Left lung (tissue), 4 donors: ENCODE measurements at regions not wholly inside any gene's neighbourhood (a gene's known extent, or its start where the extent isn't known, plus 50 kb on each side); places are given as distances from the start of the nearest gene placed in this dataset.

Experiments used
- ATAC-seq: fragments of 200-7000 bp; cut with Tn5 transposase; one replicate; pipeline ENCODE4 v1.9.1; 2020; ENCODE audit warnings: moderate library complexity
- DNase-seq, 4 donors: peaks; one replicate each; pipeline ENCODE4 v3.0.0-alpha.2; 2013 to 2020
- H3K27ac ChIP-seq, 2 donors: fragments of 200-600 bp; sonication (generic) in 1 of 2; one replicate each; pipeline versions ENCODE4 v1.5.0 to v1.8.0; 2020 to 2021
- H3K27me3 ChIP-seq, 2 donors: fragments of 200-600 bp; sonication (generic) in 1 of 2; one replicate each; pipeline versions ENCODE4 v1.5.0 to v1.8.0; 2020 to 2021
- H3K36me3 ChIP-seq, 2 donors: fragments of 200-600 bp; sonication (generic) in 1 of 2; one replicate each; pipeline versions ENCODE4 v1.5.0 to v1.8.0; 2020 to 2021
- H3K4me1 ChIP-seq, 2 donors: fragments of 200-600 bp; one replicate each; pipeline ENCODE4 v1.8.0; 2021
- H3K4me3 ChIP-seq, 2 donors: fragments of 200-600 bp; sonication (generic) in 1 of 2; one replicate each; pipeline versions ENCODE4 v1.5.0 to v1.8.0; 2020 to 2021; ENCODE audit warnings: mild to moderate bottlenecking in 1 of 2
- H3K9me3 ChIP-seq, 2 donors: fragments of 200-600 bp; sonication (generic) in 1 of 2; one replicate each; pipeline versions ENCODE4 v1.5.0 to v1.8.0; 2020 to 2021
- CTCF ChIP-seq, 2 donors: fragments of 200-600 bp; sonication (generic) in 1 of 2; IDR thresholded peaks; one replicate each; pipeline versions ENCODE4 v1.5.0 to v1.8.0; 2021; ENCODE audit warnings: antibody characterized with exemption in 2 of 2
- intact Hi-C, 2 donors: fragments of 100-400 bp; cut with DNase I; formaldehyde crosslinking; loops; one replicate each; pipeline versions ENCODE4 v1.11.2 to v1.14.2; 2022
- donor health status: DM: no; HTN: yes; CAD: no.
- donor health status: DM: no; HTN: no; CAD: no.

- no peaks in the 10 kb centered on the region for H3K4me1 ChIP-seq
- H3K9me3 ChIP-seq: no peaks in the 10 kb centered on the region
- H3K27me3 ChIP-seq: no peaks in the 10 kb centered on the region
- DNase-seq: peak in 1 of 4 donors; percentile 32
- intact Hi-C loops: no loop called here
- ATAC-seq: no peak
- TF ChIP-seq CTCF (IDR thresholded peaks at IDR 0.05): no peak
- H3K27ac ChIP-seq: no peak overlapping the region
- H3K36me3 ChIP-seq: no peaks in the 10 kb centered on the region
- H3K4me3 ChIP-seq: no peak overlapping the region
Observed at GRCh38 chr2:6675791-6676190, 189.9 kb downstream of the CMPK2 start.

- DNase-seq: no peak
- TF ChIP-seq CTCF (IDR thresholded peaks at IDR 0.05): no peak
- intact Hi-C loops: no loop called here
Observed at GRCh38 chr2:6676241-6676640, 189.5 kb downstream of the CMPK2 start.

GRCh38 chr2:6676776-6677175, 188.9 kb downstream of the CMPK2 start:
- intact Hi-C loops: no loop called here
- H3K36me3 ChIP-seq: no peaks in the 10 kb centered on the region
- no peak overlapping the region for H3K4me3 ChIP-seq

More at GRCh38 chr2:6676241-6676640, 189.5 kb downstream of the CMPK2 start:
- no peak overlapping the region for H3K4me3 ChIP-seq
- H3K36me3 ChIP-seq: no peaks in the 10 kb centered on the region
- no peaks in the 10 kb centered on the region for H3K4me1 ChIP-seq
- no peaks in the 10 kb centered on the region for H3K9me3 ChIP-seq
- H3K27me3 ChIP-seq: no peaks in the 10 kb centered on the region
- ATAC-seq: no peak
- no peak overlapping the region for H3K27ac ChIP-seq

GRCh38 chr2:6679471-6679870, 186.2 kb downstream of the CMPK2 start:
- DNase-seq (no peak), ATAC-seq (no peak)
- Histone ChIP-seq H3K27me3 (no peaks in the 10 kb centered on the region), H3K4me3 (no peak overlapping the region), H3K4me1 (no peaks in the 10 kb centered on the region), H3K27ac (no peak overlapping the region), H3K36me3 (no peaks in the 10 kb centered on the region), H3K9me3 (no peaks in the 10 kb centered on the region)
- TF ChIP-seq CTCF (IDR thresholded peaks at IDR 0.05): no peak
- intact Hi-C loops: no loop called here

More at GRCh38 chr2:6676776-6677175, 188.9 kb downstream of the CMPK2 start:
- no peak for TF ChIP-seq CTCF (IDR thresholded peaks at IDR 0.05)
- no peak overlapping the region for H3K27ac ChIP-seq
- DNase-seq: no peak
- no peaks in the 10 kb centered on the region for H3K4me1 ChIP-seq
- no peaks in the 10 kb centered on the region for H3K9me3 ChIP-seq
- no peaks in the 10 kb centered on the region for H3K27me3 ChIP-seq
- no peak for ATAC-seq

GRCh38 chr2:6683516-6683915, 182.2 kb downstream of the CMPK2 start:
- ATAC-seq (no peak), DNase-seq (peak in 2 of 4 donors; percentile 49 to 73)
- Histone ChIP-seq H3K36me3 (no peaks in the 10 kb centered on the region), H3K4me3 (no peak overlapping the region), H3K9me3 (peaks cover 0 to 9% of the 10 kb centered on the region in 2 donors), H3K27ac (no peak overlapping the region), H3K4me1 (no peaks in the 10 kb centered on the region), H3K27me3 (no peaks in the 10 kb centered on the region)
- intact Hi-C loops: no loop called here
- no peak for TF ChIP-seq CTCF (IDR thresholded peaks at IDR 0.05)
